SK-N-SH (cell line): ENCODE measurements at regions not wholly inside any gene's neighbourhood (a gene's known extent, or its start where the extent isn't known, plus 50 kb on each side); places are given as distances from the start of the nearest gene placed in this dataset.

Experiments
- ELF1 ChIP-seq: IDR thresholded peaks from 2 replicates; pipeline ENCODE4 v1.4.0; 2012
- FOXM1 ChIP-seq: IDR thresholded peaks from 2 replicates; pipeline ENCODE4 v1.4.0; 2012; ENCODE audit warnings: low read depth, mild to moderate bottlenecking
- GABPA ChIP-seq: IDR thresholded peaks from 2 replicates; pipeline ENCODE4 v1.4.0; 2012; ENCODE audit warnings: low read depth, mild to moderate bottlenecking
- GATA2 ChIP-seq: sonication (generic); formaldehyde crosslinking; IDR thresholded peaks from 2 replicates; pipeline ENCODE4 v1.5.0; 2020; ENCODE audit warnings: mild to moderate bottlenecking, missing genetic modification reagents
- JUND ChIP-seq: IDR thresholded peaks from 2 replicates; pipeline ENCODE4 v1.4.0; 2012
- MEF2A ChIP-seq: IDR thresholded peaks from 2 replicates; pipeline ENCODE4 v1.4.0; 2012; ENCODE audit warnings: low read depth, borderline replicate concordance
- NFIC ChIP-seq: IDR thresholded peaks from 2 replicates; pipeline ENCODE4 v1.4.0; 2012; ENCODE audit warnings: borderline replicate concordance
- NRF1 ChIP-seq: IDR thresholded peaks from 2 replicates; pipeline ENCODE4 v1.6.1; 2012; ENCODE audit warnings: low read depth, mild to moderate bottlenecking, low read length
- POLR2AphosphoS5 ChIP-seq: IDR thresholded peaks from 2 replicates; pipeline ENCODE4 v1.6.1; 2012; ENCODE audit warnings: low read depth, low read length
- TF ChIP-seq, protein P1 (sequence below): fragments of 200-600 bp; sonication (generic); IDR thresholded peaks from 2 replicates; pipeline ENCODE4 v1.6.1; 2017; ENCODE audit warnings: antibody characterized with exemption, mild to moderate bottlenecking, moderate library complexity
- TF ChIP-seq, protein P2 (sequence below): IDR thresholded peaks from 2 replicates; pipeline ENCODE4 v1.4.0; 2012; ENCODE audit warnings: low read depth, borderline replicate concordance
- TF ChIP-seq, protein P3 (sequence below): IDR thresholded peaks from 2 replicates; pipeline ENCODE4 v1.4.0; 2012; ENCODE audit warnings: low read depth
- TF ChIP-seq, protein P4 (sequence below): IDR thresholded peaks from 2 replicates; pipeline ENCODE4 v1.4.0; 2012; ENCODE audit warnings: low read depth, borderline replicate concordance

DNA sequence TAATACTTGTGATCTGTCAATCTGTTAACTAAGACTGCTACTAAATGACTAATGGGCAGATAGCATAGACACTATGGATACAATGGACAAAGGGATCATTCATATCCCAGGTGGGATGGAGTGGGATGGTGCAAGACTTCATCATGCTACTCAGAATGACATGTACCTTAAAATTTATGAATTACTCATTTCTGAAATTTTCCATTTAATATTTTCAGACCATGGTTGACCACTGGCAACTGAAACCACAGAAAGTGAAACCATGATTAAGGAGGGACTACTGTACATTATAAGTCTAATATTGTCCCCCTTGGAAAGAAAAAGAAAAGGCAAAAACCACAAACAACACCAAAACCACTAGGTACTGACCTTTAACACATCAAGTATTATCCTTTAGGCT, 247.0 kb upstream of the SYT4 start:
- TF ChIP-seq NRF1 (no peak), MEF2A (no peak), ELF1 (no peak), GATA2 (CRISPR knock-in tag) (no peak), NFIC (no peak), JUND (no peak), POLR2AphosphoS5 (no peak), FOXM1 (no peak), GABPA (no peak)
- TF ChIP-seq, protein P1, sequence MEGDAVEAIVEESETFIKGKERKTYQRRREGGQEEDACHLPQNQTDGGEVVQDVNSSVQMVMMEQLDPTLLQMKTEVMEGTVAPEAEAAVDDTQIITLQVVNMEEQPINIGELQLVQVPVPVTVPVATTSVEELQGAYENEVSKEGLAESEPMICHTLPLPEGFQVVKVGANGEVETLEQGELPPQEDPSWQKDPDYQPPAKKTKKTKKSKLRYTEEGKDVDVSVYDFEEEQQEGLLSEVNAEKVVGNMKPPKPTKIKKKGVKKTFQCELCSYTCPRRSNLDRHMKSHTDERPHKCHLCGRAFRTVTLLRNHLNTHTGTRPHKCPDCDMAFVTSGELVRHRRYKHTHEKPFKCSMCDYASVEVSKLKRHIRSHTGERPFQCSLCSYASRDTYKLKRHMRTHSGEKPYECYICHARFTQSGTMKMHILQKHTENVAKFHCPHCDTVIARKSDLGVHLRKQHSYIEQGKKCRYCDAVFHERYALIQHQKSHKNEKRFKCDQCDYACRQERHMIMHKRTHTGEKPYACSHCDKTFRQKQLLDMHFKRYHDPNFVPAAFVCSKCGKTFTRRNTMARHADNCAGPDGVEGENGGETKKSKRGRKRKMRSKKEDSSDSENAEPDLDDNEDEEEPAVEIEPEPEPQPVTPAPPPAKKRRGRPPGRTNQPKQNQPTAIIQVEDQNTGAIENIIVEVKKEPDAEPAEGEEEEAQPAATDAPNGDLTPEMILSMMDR: no peak
- TF ChIP-seq, protein P2, sequence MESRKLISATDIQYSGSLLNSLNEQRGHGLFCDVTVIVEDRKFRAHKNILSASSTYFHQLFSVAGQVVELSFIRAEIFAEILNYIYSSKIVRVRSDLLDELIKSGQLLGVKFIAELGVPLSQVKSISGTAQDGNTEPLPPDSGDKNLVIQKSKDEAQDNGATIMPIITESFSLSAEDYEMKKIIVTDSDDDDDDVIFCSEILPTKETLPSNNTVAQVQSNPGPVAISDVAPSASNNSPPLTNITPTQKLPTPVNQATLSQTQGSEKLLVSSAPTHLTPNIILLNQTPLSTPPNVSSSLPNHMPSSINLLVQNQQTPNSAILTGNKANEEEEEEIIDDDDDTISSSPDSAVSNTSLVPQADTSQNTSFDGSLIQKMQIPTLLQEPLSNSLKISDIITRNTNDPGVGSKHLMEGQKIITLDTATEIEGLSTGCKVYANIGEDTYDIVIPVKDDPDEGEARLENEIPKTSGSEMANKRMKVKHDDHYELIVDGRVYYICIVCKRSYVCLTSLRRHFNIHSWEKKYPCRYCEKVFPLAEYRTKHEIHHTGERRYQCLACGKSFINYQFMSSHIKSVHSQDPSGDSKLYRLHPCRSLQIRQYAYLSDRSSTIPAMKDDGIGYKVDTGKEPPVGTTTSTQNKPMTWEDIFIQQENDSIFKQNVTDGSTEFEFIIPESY: no peak
- TF ChIP-seq, protein P3, sequence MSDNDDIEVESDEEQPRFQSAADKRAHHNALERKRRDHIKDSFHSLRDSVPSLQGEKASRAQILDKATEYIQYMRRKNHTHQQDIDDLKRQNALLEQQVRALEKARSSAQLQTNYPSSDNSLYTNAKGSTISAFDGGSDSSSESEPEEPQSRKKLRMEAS: no peak
- TF ChIP-seq, protein P4, sequence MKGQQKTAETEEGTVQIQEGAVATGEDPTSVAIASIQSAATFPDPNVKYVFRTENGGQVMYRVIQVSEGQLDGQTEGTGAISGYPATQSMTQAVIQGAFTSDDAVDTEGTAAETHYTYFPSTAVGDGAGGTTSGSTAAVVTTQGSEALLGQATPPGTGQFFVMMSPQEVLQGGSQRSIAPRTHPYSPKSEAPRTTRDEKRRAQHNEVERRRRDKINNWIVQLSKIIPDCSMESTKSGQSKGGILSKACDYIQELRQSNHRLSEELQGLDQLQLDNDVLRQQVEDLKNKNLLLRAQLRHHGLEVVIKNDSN: no peak
